WTC11 (cell line): ENCODE measurements at regions not wholly inside any gene's neighbourhood (a gene's known extent, or its start where the extent isn't known, plus 50 kb on each side); places are given as distances from the start of the nearest gene placed in this dataset.

Source experiments
- ATAC-seq: fragments of 200-7000 bp; cut with Tn5 transposase; 2 replicates; pipeline ENCODE4 v1.10.0; 2021; ENCODE audit warnings: mild to moderate bottlenecking, moderate library complexity
- CTCF ChIA-PET: fragments of 300-600 bp; sonication (Branson Sonifier 250); formaldehyde crosslinking; loops from one replicate; lab custom pipeline; 2021; ENCODE audit warnings: antibody characterized with exemption; lab: Charles Lee
- POLR2A ChIA-PET: fragments of 350-600 bp; sonication (Branson Sonifier 250); formaldehyde crosslinking; loops from one replicate; lab custom pipeline; 2021; ENCODE audit warnings: antibody characterized with exemption; lab: Charles Lee
- DNase-seq: peaks from one replicate; pipeline ENCODE4 v3.0.0; 2021; ENCODE audit warnings: low spot score
- H3K27ac Mint-ChIP-seq: 2 replicates; pipeline ENCODE4 v1.8.0; 2021; ENCODE audit warnings: mixed read lengths
- H3K27me3 Mint-ChIP-seq: 2 replicates; pipeline ENCODE4 v1.8.0; 2021; ENCODE audit warnings: low read depth, mild to moderate bottlenecking, moderate library complexity, mixed read lengths
- H3K36me3 Mint-ChIP-seq: 2 replicates; pipeline ENCODE4 v1.8.0; 2021; ENCODE audit warnings: mixed read lengths
- H3K4me1 Mint-ChIP-seq: 2 replicates; pipeline ENCODE4 v1.8.0; 2022; ENCODE audit warnings: mixed read lengths
- H3K4me3 Mint-ChIP-seq: 2 replicates; pipeline ENCODE4 v1.8.0; 2021; ENCODE audit warnings: mild to moderate bottlenecking, moderate library complexity, mixed read lengths
- H3K9me3 Mint-ChIP-seq: 2 replicates; pipeline ENCODE4 v1.8.0; 2021; ENCODE audit warnings: mixed read lengths
- ATF1 ChIP-seq: sonication (generic); formaldehyde crosslinking; IDR thresholded peaks from 2 replicates; pipeline ENCODE4 v1.8.1; 2023; ENCODE audit warnings: mild to moderate bottlenecking, moderate library complexity, missing genetic modification reagents
- ERG ChIP-seq: fragments of 250-450 bp; sonication (Bioruptor Pico); IDR thresholded peaks from 2 replicates; pipeline ENCODE4 v1.8.0; 2021; ENCODE audit warnings: mild to moderate bottlenecking
- FOXJ3 ChIP-seq: sonication (generic); formaldehyde crosslinking; IDR thresholded peaks from 2 replicates; pipeline ENCODE4 v1.9.0; 2021; ENCODE audit warnings: missing genetic modification reagents, mild to moderate bottlenecking, borderline replicate concordance
- GTF2I ChIP-seq: fragments of 250-450 bp; sonication (Bioruptor Pico); conservative IDR thresholded peaks from 2 replicates; pipeline ENCODE4 v1.4.0; 2021; ENCODE audit warnings: mild to moderate bottlenecking
- KAT7 ChIP-seq: sonication (generic); formaldehyde crosslinking; IDR thresholded peaks from 2 replicates; pipeline ENCODE4 v1.8.1; 2023; ENCODE audit warnings: missing genetic modification reagents, mild to moderate bottlenecking, borderline replicate concordance
- MYBL2 ChIP-seq: sonication (generic); formaldehyde crosslinking; IDR thresholded peaks from 2 replicates; pipeline ENCODE4 v1.8.1; 2023; ENCODE audit warnings: mild to moderate bottlenecking, moderate library complexity, missing genetic modification reagents
- NFATC4 ChIP-seq: fragments of 250-450 bp; sonication (Bioruptor Pico); IDR thresholded peaks from 2 replicates; pipeline ENCODE4 v1.9.0; 2021; ENCODE audit warnings: mild to moderate bottlenecking
- RORB ChIP-seq: fragments of 250-450 bp; sonication (Bioruptor Pico); IDR thresholded peaks from 2 replicates; pipeline ENCODE4 v1.9.0; 2021; ENCODE audit warnings: mild to moderate bottlenecking
- SP1 ChIP-seq: sonication (generic); formaldehyde crosslinking; conservative IDR thresholded peaks from 2 replicates; pipeline ENCODE4 v1.8.1; 2022; ENCODE audit warnings: missing genetic modification reagents
- ZBTB43 ChIP-seq: sonication (generic); formaldehyde crosslinking; IDR thresholded peaks from 2 replicates; pipeline ENCODE4 v1.8.1; 2023; ENCODE audit warnings: mild to moderate bottlenecking, missing genetic modification reagents
- ZNF121 ChIP-seq: sonication (generic); formaldehyde crosslinking; IDR thresholded peaks from 2 replicates; pipeline ENCODE4 v1.8.0; 2023; ENCODE audit warnings: missing genetic modification reagents
- ZNF219 ChIP-seq: sonication (generic); formaldehyde crosslinking; IDR thresholded peaks from 2 replicates; pipeline ENCODE4 v1.8.0; 2023; ENCODE audit warnings: missing genetic modification reagents, mild to moderate bottlenecking, borderline replicate concordance
- ZNF416 ChIP-seq: fragments of 250-450 bp; sonication (Bioruptor Pico); IDR thresholded peaks from 2 replicates; pipeline ENCODE4 v1.9.0; 2021; ENCODE audit warnings: mild to moderate bottlenecking, inconsistent platforms
- ZNF512 ChIP-seq: sonication (generic); formaldehyde crosslinking; IDR thresholded peaks from 2 replicates; pipeline ENCODE4 v1.8.1; 2022; ENCODE audit warnings: missing genetic modification reagents, borderline replicate concordance
- ZNF671 ChIP-seq: fragments of 250-450 bp; sonication (Bioruptor Pico); IDR thresholded peaks from 2 replicates; pipeline ENCODE4 v1.8.0; 2021; ENCODE audit warnings: mild to moderate bottlenecking
- TF ChIP-seq, protein P1 (sequence below): sonication (generic); formaldehyde crosslinking; IDR thresholded peaks from 2 replicates; pipeline ENCODE4 v1.8.0; 2023; ENCODE audit warnings: missing genetic modification reagents, mild to moderate bottlenecking, borderline replicate concordance
- TF ChIP-seq, protein P2 (sequence below): sonication (generic); formaldehyde crosslinking; IDR thresholded peaks from 2 replicates; pipeline ENCODE4 v1.8.1; 2023; ENCODE audit warnings: mild to moderate bottlenecking, missing genetic modification reagents, moderate library complexity
- TF ChIP-seq, protein P3 (sequence below): sonication (generic); formaldehyde crosslinking; IDR thresholded peaks from 2 replicates; pipeline ENCODE4 v1.8.0; 2022; ENCODE audit warnings: mild to moderate bottlenecking, missing genetic modification reagents
- TF ChIP-seq, protein P4 (sequence below): sonication (generic); formaldehyde crosslinking; IDR thresholded peaks from 2 replicates; pipeline ENCODE4 v1.8.0; 2023; ENCODE audit warnings: mild to moderate bottlenecking, missing genetic modification reagents

DNA sequence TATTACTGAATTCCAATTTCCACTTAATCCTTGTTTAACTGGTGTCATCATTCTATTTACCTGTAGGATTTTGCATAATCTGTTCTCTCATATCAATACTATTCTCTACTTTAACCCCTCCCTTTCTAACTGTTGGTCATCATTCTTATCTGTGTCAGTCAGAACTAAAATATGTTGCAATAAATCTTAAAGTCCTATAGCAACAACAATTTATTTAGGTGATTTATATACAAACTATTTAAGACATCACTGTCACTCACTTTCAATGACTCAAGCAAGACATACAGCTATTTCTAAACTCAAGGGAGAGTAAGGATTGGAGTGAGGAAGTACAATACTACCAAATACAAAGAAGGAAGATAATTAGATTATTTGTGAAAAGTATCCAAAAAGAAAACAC is 740.4 kb downstream of the DSC3 start:
- Mint-ChIP-seq H3K4me1 (peaks cover 6% of the 10 kb centered on the region), H3K9me3 (peaks cover 7% of the 10 kb centered on the region), H3K27me3 (no peaks in the 10 kb centered on the region), H3K27ac (no peak overlapping the region), H3K4me3 (no peak overlapping the region), H3K36me3 (no peaks in the 10 kb centered on the region)
- ChIA-PET POLR2A (no interaction called here), CTCF (interaction anchor here (1.1 kb wide), 1 partner anchor 74 kb away, joined by 4 read pairs; no protein-coding TSS in a partner anchor)
- DNase-seq (no peak), ATAC-seq (no peak)
- TF ChIP-seq ZBTB43 (no peak), ZNF671 (CRISPR knock-in tag) (no peak), ZNF121 (CRISPR knock-in tag) (no peak), RORB (CRISPR knock-in tag) (no peak), ERG (no peak), MYBL2 (CRISPR knock-in tag) (no peak)

- Mint-ChIP-seq H3K4me3 (no peak overlapping the region), H3K4me1 (no peaks in the 10 kb centered on the region), H3K36me3 (0 out of 2 replicates have a peak, but pooled peaks cover 6% of the 10 kb centered on the region), H3K27me3 (no peaks in the 10 kb centered on the region), H3K27ac (no peak overlapping the region), H3K9me3 (peaks cover 24% of the 10 kb centered on the region)
- ATAC-seq (no peak), DNase-seq (no peak)
- POLR2A ChIA-PET, result no interaction called here
- CTCF ChIA-PET, result no interaction called here
- TF ChIP-seq ERG (no peak), SP1 (CRISPR knock-in tag) (no peak), ZBTB43 (no peak), ZNF416 (CRISPR knock-in tag) (no peak), NFATC4 (CRISPR knock-in tag) (no peak), ZNF219 (CRISPR knock-in tag) (no peak), KAT7 (CRISPR knock-in tag) (no peak), ZNF512 (no peak), GTF2I (CRISPR knock-in tag) (no peak), ATF1 (CRISPR knock-in tag) (no peak), FOXJ3 (CRISPR knock-in tag) (no peak)
- TF ChIP-seq, protein P1, sequence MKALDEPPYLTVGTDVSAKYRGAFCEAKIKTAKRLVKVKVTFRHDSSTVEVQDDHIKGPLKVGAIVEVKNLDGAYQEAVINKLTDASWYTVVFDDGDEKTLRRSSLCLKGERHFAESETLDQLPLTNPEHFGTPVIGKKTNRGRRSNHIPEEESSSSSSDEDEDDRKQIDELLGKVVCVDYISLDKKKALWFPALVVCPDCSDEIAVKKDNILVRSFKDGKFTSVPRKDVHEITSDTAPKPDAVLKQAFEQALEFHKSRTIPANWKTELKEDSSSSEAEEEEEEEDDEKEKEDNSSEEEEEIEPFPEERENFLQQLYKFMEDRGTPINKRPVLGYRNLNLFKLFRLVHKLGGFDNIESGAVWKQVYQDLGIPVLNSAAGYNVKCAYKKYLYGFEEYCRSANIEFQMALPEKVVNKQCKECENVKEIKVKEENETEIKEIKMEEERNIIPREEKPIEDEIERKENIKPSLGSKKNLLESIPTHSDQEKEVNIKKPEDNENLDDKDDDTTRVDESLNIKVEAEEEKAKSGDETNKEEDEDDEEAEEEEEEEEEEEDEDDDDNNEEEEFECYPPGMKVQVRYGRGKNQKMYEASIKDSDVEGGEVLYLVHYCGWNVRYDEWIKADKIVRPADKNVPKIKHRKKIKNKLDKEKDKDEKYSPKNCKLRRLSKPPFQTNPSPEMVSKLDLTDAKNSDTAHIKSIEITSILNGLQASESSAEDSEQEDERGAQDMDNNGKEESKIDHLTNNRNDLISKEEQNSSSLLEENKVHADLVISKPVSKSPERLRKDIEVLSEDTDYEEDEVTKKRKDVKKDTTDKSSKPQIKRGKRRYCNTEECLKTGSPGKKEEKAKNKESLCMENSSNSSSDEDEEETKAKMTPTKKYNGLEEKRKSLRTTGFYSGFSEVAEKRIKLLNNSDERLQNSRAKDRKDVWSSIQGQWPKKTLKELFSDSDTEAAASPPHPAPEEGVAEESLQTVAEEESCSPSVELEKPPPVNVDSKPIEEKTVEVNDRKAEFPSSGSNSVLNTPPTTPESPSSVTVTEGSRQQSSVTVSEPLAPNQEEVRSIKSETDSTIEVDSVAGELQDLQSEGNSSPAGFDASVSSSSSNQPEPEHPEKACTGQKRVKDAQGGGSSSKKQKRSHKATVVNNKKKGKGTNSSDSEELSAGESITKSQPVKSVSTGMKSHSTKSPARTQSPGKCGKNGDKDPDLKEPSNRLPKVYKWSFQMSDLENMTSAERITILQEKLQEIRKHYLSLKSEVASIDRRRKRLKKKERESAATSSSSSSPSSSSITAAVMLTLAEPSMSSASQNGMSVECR, result no peak
- TF ChIP-seq, protein P2, sequence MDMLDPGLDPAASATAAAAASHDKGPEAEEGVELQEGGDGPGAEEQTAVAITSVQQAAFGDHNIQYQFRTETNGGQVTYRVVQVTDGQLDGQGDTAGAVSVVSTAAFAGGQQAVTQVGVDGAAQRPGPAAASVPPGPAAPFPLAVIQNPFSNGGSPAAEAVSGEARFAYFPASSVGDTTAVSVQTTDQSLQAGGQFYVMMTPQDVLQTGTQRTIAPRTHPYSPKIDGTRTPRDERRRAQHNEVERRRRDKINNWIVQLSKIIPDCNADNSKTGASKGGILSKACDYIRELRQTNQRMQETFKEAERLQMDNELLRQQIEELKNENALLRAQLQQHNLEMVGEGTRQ (CRISPR knock-in tag), result no peak
- TF ChIP-seq, protein P3, sequence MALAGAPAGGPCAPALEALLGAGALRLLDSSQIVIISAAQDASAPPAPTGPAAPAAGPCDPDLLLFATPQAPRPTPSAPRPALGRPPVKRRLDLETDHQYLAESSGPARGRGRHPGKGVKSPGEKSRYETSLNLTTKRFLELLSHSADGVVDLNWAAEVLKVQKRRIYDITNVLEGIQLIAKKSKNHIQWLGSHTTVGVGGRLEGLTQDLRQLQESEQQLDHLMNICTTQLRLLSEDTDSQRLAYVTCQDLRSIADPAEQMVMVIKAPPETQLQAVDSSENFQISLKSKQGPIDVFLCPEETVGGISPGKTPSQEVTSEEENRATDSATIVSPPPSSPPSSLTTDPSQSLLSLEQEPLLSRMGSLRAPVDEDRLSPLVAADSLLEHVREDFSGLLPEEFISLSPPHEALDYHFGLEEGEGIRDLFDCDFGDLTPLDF (CRISPR knock-in tag), result no peak
- TF ChIP-seq, protein P4, sequence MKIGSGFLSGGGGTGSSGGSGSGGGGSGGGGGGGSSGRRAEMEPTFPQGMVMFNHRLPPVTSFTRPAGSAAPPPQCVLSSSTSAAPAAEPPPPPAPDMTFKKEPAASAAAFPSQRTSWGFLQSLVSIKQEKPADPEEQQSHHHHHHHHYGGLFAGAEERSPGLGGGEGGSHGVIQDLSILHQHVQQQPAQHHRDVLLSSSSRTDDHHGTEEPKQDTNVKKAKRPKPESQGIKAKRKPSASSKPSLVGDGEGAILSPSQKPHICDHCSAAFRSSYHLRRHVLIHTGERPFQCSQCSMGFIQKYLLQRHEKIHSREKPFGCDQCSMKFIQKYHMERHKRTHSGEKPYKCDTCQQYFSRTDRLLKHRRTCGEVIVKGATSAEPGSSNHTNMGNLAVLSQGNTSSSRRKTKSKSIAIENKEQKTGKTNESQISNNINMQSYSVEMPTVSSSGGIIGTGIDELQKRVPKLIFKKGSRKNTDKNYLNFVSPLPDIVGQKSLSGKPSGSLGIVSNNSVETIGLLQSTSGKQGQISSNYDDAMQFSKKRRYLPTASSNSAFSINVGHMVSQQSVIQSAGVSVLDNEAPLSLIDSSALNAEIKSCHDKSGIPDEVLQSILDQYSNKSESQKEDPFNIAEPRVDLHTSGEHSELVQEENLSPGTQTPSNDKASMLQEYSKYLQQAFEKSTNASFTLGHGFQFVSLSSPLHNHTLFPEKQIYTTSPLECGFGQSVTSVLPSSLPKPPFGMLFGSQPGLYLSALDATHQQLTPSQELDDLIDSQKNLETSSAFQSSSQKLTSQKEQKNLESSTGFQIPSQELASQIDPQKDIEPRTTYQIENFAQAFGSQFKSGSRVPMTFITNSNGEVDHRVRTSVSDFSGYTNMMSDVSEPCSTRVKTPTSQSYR (CRISPR knock-in tag), result no peak
These were observed 743.8 kb downstream of the DSC3 start for GRCh38 chr18:30298769-30299168.
